Stomach smooth muscle (tissue), 2 donors: ENCODE measurements at regions not wholly inside any gene's neighbourhood (a gene's known extent, or its start where the extent isn't known, plus 50 kb on each side); places are given as distances from the start of the nearest gene placed in this dataset.

Experiments
- H3K27ac ChIP-seq: one replicate; pipeline ENCODE4 v1.7.0; 2013; ENCODE audit warnings: mild to moderate bottlenecking, low read length, inconsistent platforms
- H3K27me3 ChIP-seq, 2 donors: one replicate each; pipeline ENCODE4 v1.7.0; 2013; ENCODE audit warnings: low read length in 2 of 2; ENCODE audit not compliant: insufficient read depth in 2 of 2, control insufficient read depth in 1 of 2
- H3K36me3 ChIP-seq, 2 donors: one replicate each; pipeline ENCODE4 v1.7.0; 2013; ENCODE audit warnings: low read length in 2 of 2; ENCODE audit not compliant: control insufficient read depth in 2 of 2, insufficient read depth in 2 of 2
- H3K4me1 ChIP-seq: one replicate; pipeline ENCODE4 v1.7.0; 2013; ENCODE audit warnings: low read length; ENCODE audit not compliant: control insufficient read depth, insufficient read depth
- H3K4me3 ChIP-seq, 2 donors: one replicate each; pipeline ENCODE4 v1.7.0; 2013; ENCODE audit warnings: low read length in 2 of 2
- H3K9ac ChIP-seq, 2 donors: one replicate each; pipeline ENCODE4 v1.7.0; 2013; ENCODE audit warnings: low read length in 2 of 2, mild to moderate bottlenecking in 1 of 2
- H3K9me3 ChIP-seq, 2 donors: one replicate each; pipeline ENCODE4 v1.7.0; 2013; ENCODE audit warnings: low read length in 2 of 2; ENCODE audit not compliant: control insufficient read depth in 2 of 2
- donor health status: healthy.
- donor health status: Pancreatic carcinoma.

DNA sequence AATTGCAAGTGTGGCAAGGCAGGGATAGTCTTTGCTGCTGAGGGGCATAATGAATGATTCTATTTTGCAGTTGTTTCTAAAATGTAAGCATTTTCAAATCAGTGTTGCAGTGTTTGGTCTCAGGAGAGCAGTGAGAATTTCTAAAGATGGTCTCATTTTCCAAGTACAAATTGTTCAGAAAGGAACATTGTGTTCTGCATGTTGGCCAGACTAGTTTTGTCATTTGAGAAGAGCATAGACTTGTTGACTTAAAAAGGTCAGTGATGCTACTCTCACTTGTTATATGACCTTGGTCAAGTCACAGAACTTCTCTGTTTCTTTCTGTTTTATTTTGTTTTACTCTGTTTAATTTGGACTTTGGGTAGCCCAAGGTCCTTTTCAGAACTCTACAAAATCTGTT is 344.6 kb downstream of the OSTF1 start:
- Histone ChIP-seq H3K9me3 (peaks cover 0 to 3% of the 10 kb centered on the region in 2 donors), H3K9ac (no peak overlapping the region), H3K4me3 (no peak overlapping the region), H3K27me3 (no peaks in the 10 kb centered on the region), H3K36me3 (no peaks in the 10 kb centered on the region), H3K4me1 (no peaks in the 10 kb centered on the region), H3K27ac (no peak overlapping the region)

DNA sequence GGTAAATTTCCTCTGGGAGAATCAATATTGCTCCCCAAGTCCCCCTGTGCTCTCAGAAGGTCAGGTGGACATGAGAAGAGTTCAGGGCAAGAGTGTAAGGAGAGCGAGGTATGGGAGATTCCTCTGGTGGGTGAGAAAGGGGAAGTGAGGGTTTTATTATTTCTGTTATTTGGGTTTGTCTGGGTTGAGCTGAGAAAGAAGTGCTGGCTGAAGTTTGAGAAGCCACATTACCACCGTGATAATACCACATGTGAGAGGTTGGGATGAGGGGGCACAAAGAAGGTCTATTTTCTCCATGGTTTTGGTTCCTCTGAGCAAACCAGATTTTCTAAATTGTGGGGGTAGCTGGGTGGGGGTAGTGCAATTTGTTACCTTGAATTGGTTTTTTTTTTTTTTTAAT is 350.4 kb downstream of the OSTF1 start:
- no peaks in the 10 kb centered on the region for H3K27me3 ChIP-seq
- H3K4me3 ChIP-seq: no peak overlapping the region
- peaks cover 0 to 3% of the 10 kb centered on the region in 2 donors for H3K9me3 ChIP-seq
- H3K4me1 ChIP-seq: no peaks in the 10 kb centered on the region
- no peaks in the 10 kb centered on the region for H3K36me3 ChIP-seq
- no peak overlapping the region for H3K27ac ChIP-seq
- H3K9ac ChIP-seq: no peak overlapping the region

DNA sequence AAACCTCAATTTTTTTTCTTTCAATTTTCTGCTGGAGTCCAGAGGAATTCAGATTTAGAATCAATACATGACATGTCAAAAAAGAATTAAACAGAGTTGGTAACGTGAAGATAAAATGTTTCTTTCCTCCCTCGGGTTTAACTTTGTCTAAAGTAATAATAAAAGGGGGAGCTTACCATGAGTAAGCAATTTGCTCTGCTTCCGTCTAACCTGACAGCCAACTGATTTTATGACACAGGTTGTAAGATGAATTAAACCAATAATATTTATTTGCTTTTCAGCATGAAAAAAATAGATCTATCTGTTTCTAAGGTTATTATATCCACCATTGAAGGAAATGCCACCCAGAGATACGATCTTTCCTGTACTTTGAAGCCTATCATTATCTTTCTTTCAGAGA is 352.6 kb downstream of the OSTF1 start:
- Histone ChIP-seq H3K4me1 (no peaks in the 10 kb centered on the region), H3K9ac (no peak overlapping the region), H3K27ac (no peak overlapping the region), H3K36me3 (no peaks in the 10 kb centered on the region), H3K9me3 (no peaks in the 10 kb centered on the region), H3K4me3 (no peak overlapping the region), H3K27me3 (no peaks in the 10 kb centered on the region)

DNA sequence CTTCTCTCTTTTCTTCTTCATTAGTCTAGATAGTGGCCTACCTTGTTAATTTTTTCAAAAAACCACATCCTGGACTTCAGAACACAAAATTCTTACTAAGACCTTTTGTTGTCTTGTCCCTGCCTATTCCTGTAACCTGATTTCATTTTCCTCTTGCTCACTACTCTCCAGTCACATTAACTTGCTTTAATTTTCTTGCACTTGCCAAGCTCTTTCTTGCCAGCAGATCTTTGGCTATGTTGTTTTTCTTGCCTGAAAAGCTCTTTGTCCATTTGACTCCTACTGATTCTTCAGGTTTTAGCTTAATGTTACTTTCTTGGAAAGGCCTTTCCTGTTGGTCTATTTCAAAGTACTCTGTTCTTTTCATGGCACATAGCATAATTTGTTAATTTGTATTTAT is 356.8 kb downstream of the OSTF1 start:
- no peaks in the 10 kb centered on the region for H3K9me3 ChIP-seq
- H3K27me3 ChIP-seq: no peaks in the 10 kb centered on the region
- no peak overlapping the region for H3K9ac ChIP-seq
- no peaks in the 10 kb centered on the region for H3K4me1 ChIP-seq
- H3K36me3 ChIP-seq: no peaks in the 10 kb centered on the region
- no peak overlapping the region for H3K27ac ChIP-seq
- H3K4me3 ChIP-seq: no peak overlapping the region

DNA sequence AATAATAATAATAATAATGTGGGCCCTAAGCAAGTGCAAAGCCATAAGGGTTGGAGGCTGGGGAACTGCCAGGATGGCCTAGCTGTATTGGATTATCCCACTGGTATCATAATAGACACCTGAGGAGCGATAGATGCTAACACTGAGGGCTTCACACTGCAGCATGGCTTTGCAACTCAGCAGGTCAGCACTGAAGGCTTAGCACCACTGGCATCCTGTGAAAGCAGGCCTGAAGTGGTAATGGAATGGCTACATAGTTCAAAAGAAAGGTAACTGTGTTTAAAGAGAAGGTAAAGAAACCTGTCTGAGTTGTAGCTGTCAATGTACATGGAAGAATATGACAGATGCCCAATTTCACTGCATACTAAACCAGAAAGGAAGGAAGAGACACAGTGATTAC is 359.0 kb downstream of the OSTF1 start:
- H3K9me3 ChIP-seq: no peaks in the 10 kb centered on the region
- H3K27me3 ChIP-seq: no peaks in the 10 kb centered on the region
- H3K9ac ChIP-seq: no peak overlapping the region
- H3K36me3 ChIP-seq: no peaks in the 10 kb centered on the region
- H3K27ac ChIP-seq: no peak overlapping the region
- H3K4me3 ChIP-seq: no peak overlapping the region
- H3K4me1 ChIP-seq: no peaks in the 10 kb centered on the region

DNA sequence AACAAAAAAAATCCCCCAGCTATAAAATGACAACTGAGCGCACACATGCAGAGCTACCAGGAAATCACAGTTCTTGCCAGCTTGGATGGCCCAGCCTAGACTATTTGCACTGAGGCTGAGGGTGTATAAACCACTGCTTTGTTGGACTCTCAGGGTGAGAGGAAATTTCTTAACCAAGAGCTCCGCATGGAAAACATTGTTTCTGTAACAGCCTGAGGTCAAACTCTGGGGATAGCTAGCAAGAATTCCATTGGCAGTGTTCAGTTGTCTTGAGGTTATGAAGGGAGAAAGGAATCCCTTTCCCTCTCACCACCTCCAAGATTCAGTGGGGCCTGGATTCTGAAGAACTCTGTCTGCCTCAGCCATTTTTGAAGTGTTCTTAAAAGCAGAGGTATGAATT is 360.0 kb downstream of the OSTF1 start:
- Histone ChIP-seq H3K4me1 (no peaks in the 10 kb centered on the region), H3K4me3 (no peak overlapping the region), H3K27ac (no peak overlapping the region)

DNA sequence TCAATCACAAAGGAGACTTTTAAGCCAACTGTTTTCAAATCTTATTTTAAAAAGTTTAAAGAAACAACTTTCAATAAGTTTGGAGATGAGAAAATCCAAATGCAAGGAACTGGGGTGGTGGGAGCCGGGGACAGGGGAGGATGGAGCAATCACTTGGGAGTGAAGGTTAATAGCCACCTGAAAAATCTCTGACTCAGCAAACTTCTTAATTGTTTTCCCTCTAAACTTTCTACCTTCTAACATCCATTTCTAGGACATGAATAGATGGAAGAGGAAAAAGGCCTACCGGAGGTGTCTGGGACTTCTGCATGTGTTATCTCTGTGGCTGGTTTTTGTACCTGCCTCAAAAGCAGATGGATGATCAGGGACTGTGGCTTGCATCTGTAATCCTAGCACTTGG is 360.6 kb downstream of the OSTF1 start:
- no peak overlapping the region for H3K9ac ChIP-seq
- no peaks in the 10 kb centered on the region for H3K36me3 ChIP-seq
- H3K27ac ChIP-seq: no peak overlapping the region
- no peaks in the 10 kb centered on the region for H3K9me3 ChIP-seq
- H3K4me3 ChIP-seq: no peak overlapping the region
- no peaks in the 10 kb centered on the region for H3K4me1 ChIP-seq
- no peaks in the 10 kb centered on the region for H3K27me3 ChIP-seq

More for the DNA sequence above, 360.0 kb downstream of the OSTF1 start:
- H3K36me3 ChIP-seq: no peaks in the 10 kb centered on the region
- H3K9ac ChIP-seq: no peak overlapping the region
- no peaks in the 10 kb centered on the region for H3K9me3 ChIP-seq
- no peaks in the 10 kb centered on the region for H3K27me3 ChIP-seq

DNA sequence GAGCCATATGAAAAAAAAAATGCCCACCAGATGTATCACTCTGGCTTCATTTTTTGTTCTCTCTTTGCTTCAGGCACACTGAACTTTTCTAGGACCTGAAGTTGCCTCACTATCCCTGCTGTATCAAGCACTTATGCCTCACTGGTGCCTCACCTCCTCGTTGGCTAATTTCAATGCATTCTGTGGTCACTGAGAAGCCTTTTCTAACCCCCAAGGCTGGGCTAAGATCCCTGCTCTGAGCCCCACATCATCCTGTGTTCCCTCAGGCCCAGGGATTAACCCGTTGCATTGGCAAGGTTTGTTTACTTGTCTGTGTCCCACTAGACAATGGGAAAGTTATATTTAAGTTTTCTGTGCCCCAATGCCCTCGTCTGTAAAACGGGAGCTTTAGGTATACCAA is 362.7 kb downstream of the OSTF1 start:
- Histone ChIP-seq H3K9ac (no peak overlapping the region), H3K9me3 (no peaks in the 10 kb centered on the region), H3K4me3 (no peak overlapping the region), H3K27ac (no peak overlapping the region), H3K4me1 (no peaks in the 10 kb centered on the region), H3K36me3 (no peaks in the 10 kb centered on the region), H3K27me3 (no peaks in the 10 kb centered on the region)

DNA sequence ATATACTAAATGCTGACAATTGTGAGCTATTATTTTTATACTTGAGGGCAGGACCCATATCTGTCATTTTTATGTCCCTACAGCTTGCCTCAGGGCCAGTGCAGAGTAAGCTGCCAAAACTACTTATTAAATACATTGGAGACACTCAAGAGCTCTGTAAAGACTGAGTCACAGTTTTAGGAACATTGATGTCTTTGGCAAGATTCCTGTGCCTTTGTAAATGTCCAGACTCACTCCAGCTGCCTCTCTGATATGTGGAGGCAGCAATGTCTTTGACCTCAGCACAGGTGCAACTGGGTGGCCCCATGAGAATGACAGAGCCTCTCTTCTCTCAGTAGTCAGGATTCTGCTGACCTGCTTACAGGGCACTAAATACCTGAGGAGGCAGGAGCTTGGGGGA is 363.2 kb downstream of the OSTF1 start:
- Histone ChIP-seq H3K9ac (no peak overlapping the region), H3K27ac (no peak overlapping the region), H3K4me1 (no peaks in the 10 kb centered on the region)

DNA sequence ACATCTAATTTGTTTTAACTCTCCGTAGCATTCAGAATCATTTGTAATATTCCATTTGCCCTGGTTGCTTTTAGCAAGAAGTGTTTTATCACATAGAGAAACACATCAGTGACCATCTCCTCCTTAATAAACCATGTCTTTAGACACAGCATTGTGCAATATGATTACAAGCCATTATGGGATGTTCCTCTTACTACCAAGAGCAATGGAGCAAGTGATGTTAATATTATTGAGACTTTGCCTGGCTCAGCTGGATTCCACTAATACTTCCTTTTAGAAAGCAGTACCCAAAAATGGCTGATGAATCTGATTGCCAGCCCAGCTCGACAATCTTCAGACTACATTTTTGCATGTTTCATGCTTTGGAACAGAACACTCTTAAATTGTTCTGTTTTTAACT is 364.2 kb downstream of the OSTF1 start:
- Histone ChIP-seq H3K9me3 (no peaks in the 10 kb centered on the region), H3K27me3 (no peaks in the 10 kb centered on the region), H3K4me3 (no peak overlapping the region), H3K4me1 (no peaks in the 10 kb centered on the region), H3K9ac (no peak overlapping the region), H3K27ac (no peak overlapping the region), H3K36me3 (no peaks in the 10 kb centered on the region)

More for the DNA sequence above, 363.2 kb downstream of the OSTF1 start:
- H3K9me3 ChIP-seq: no peaks in the 10 kb centered on the region
- no peaks in the 10 kb centered on the region for H3K27me3 ChIP-seq
- no peaks in the 10 kb centered on the region for H3K36me3 ChIP-seq
- H3K4me3 ChIP-seq: no peak overlapping the region

DNA sequence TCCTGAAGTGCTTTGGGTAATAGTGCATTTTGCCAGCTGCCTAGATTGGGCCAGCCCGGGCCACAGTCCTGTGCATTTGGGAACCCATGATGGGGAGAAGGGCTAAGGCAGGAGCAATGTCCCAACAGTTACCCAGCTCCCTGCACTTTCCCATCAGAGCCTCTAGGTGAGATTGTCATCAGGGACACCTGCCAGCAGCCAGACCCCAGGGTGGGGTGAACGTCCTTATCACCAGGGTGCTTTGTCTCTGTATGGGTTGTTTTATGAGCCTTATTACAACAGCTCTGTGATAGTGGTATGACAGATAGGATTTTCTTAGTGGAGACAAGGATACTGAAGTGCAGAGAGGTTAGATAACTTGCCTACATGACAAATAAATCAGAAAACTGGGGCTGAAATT is 365.7 kb downstream of the OSTF1 start:
- no peaks in the 10 kb centered on the region for H3K36me3 ChIP-seq
- H3K27me3 ChIP-seq: no peaks in the 10 kb centered on the region
- no peak overlapping the region for H3K9ac ChIP-seq
- no peaks in the 10 kb centered on the region for H3K4me1 ChIP-seq
- H3K27ac ChIP-seq: no peak overlapping the region
- H3K4me3 ChIP-seq: no peak overlapping the region
- H3K9me3 ChIP-seq: no peaks in the 10 kb centered on the region

DNA sequence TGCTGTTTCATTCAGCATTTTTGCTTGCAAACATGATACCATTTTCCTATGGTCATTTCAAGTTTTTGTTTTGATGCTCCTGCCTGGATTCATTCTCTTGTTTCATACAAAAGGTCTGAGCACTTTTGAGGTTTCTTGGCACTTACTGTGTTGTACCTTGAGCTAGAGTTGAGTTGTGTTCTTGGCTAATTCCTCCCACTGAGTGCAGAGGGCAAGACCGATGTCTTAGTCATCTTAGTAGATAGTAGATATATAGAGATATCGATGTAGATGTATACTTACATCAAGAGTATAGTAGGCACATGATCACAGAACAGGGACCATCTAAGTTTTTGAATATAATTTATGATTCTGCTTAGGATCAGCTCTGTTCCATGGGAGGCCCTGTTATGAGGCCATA is 366.6 kb downstream of the OSTF1 start:
- no peaks in the 10 kb centered on the region for H3K27me3 ChIP-seq
- H3K4me3 ChIP-seq: no peak overlapping the region
- H3K36me3 ChIP-seq: no peaks in the 10 kb centered on the region
- no peak overlapping the region for H3K27ac ChIP-seq
- no peak overlapping the region for H3K9ac ChIP-seq
- H3K4me1 ChIP-seq: no peaks in the 10 kb centered on the region
- no peaks in the 10 kb centered on the region for H3K9me3 ChIP-seq
